ENCODE measurements at regions not wholly inside any gene's neighbourhood (a gene's known extent, or its start where the extent isn't known, plus 50 kb on each side); places are given as distances from the start of the nearest gene placed in this dataset.
"Not testable (repeated sequence)": the region's sequence is repeated elsewhere in the genome, so short reads cannot be mapped to it uniquely, and the experiment has no call there.

DNA sequence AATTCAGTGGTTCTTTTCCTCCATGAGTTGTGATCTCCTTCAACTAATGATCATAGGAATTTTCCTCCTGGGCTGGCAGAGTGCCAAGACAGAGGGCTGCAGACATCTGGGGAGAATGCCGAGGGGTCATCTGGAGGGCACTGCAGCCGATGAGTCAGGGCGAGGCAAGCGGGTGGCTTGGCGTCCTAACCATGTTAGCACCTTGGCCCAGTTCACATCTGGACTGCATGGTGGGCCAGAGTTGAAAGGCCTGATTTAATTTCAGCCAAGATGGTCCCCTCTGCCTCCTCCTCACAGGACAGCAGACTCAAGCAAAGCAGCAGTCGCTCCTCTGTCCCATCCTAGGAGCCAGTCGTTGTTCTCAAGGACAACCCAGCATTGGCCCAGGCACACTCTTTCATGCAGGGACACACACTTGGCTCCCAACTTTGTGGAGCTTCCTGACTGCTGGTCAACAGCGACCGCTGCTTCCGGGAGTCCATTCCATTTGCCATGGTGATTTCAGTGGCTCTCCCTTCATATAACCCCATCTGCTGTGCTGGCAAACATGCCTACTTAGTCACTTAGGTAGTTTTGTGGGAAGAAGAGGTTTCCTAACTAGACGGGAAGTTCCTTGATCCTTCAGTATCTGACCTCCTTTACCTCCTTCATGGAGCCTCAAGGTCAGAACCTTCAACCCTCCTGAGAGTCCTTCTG lies 161.8 kb downstream of the TTC8 start:
- WGBS = 87% methylated on average over 10 of the region's 11 CpGs
- Histone ChIP-seq H3K27me3 (ENCODE audit: insufficient read depth, low read length) (no peaks in the 10 kb centered on the region), H3K27ac (ENCODE audit: low read depth, low read length) (no peak overlapping the region)

DNA sequence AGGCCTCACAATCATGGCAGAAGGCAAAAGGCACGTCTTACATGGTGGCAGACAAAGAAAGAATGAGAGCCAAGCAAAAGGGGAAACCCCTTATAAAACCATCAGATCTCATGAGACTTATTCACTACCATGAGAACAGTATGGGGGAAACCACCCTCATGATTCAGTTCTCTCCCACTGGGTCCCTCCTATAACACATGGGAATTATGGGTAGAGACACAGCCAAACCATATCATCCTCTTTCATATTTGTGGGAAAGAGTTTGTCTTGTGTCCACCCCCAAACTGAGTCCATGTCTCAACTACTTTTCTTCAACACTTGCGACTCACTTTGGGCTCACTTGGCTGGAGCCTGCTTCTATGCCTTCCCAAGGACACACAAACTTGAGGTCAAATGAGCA lies 162.5 kb downstream of the TTC8 start:
- H3K4me3 ChIP-seq (ENCODE audit: low read length); H3K27me3 ChIP-seq (ENCODE audit: insufficient read depth, low read length); H3K36me3 ChIP-seq (ENCODE audit: insufficient read depth, low read length); H3K4me1 ChIP-seq (ENCODE audit: insufficient read depth, low read length); H3K9ac ChIP-seq (ENCODE audit: low read depth, low read length); H3K27ac ChIP-seq (ENCODE audit: low read depth, low read length); H3K9me3 ChIP-seq (ENCODE audit: insufficient read depth, low read depth, low read length): not testable (repeated sequence)
- WGBS = 93% methylated on average over 2 of the region's 2 CpGs

More for the DNA sequence above, 161.8 kb downstream of the TTC8 start:
- H3K36me3 ChIP-seq (ENCODE audit: insufficient read depth, low read length) = no peaks in the 10 kb centered on the region
- H3K4me1 ChIP-seq (ENCODE audit: insufficient read depth, low read length) = 0 out of 2 replicates have a peak, but pooled peaks cover 6% of the 10 kb centered on the region
- H3K9ac ChIP-seq (ENCODE audit: low read depth, low read length) = no peak overlapping the region
- no peaks in the 10 kb centered on the region for H3K9me3 ChIP-seq (ENCODE audit: insufficient read depth, low read depth, low read length)
- no peak overlapping the region for H3K4me3 ChIP-seq (ENCODE audit: low read length)

DNA sequence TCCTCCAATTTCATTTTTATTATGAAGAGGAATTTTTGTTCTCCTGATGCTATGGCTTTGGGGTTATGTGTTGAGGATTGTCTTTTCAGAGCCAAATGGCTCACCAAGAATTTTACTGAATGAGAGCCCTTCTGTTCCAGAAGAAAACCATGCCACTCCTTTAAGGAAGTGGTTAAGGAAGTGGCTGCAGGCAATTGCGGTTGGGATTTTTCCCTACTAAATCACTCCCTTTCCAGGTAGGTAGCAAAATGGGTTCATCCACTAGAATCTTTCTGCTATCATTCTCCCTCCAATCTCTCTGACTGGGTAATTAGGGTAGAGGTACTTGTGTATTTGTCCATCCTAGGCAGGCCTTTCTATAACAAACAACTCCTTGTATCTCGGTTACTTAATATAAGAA lies 163.1 kb downstream of the TTC8 start:
- no peaks in the 10 kb centered on the region for H3K9me3 ChIP-seq (ENCODE audit: insufficient read depth, low read depth, low read length)
- no peaks in the 10 kb centered on the region for H3K27me3 ChIP-seq (ENCODE audit: insufficient read depth, low read length)
- H3K36me3 ChIP-seq (ENCODE audit: insufficient read depth, low read length) = no peaks in the 10 kb centered on the region
- 0 out of 2 replicates have a peak, but pooled peaks cover 6% of the 10 kb centered on the region for H3K4me1 ChIP-seq (ENCODE audit: insufficient read depth, low read length)
- WGBS = 94% methylated on average over 2 of the region's 2 CpGs
- H3K27ac ChIP-seq (ENCODE audit: low read depth, low read length) = no peak overlapping the region
- H3K4me3 ChIP-seq (ENCODE audit: low read length) = no peak overlapping the region
- no peak overlapping the region for H3K9ac ChIP-seq (ENCODE audit: low read depth, low read length)

DNA sequence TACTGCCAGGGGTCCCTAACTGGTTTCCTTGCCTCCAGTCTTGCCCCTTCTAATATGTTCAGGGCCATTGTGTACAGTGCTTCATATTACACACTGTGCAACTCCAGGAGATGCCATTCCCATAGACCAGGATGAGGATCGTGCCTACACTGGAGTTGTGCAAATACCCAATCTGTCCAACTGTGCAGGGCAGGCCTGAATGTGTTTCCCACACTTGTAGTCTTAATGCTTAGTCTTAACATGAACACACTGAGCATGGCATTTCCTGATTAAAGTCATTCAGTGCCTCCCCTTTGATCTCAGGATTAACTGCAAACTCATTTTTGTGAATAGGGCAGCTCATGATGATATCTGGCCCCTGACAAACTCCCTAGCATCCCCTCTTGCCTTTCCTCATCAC lies 165.5 kb downstream of the TTC8 start:
- Histone ChIP-seq H3K9me3 (ENCODE audit: insufficient read depth, low read depth, low read length) (no peaks in the 10 kb centered on the region), H3K9ac (ENCODE audit: low read depth, low read length) (no peak overlapping the region), H3K27ac (ENCODE audit: low read depth, low read length) (no peak overlapping the region), H3K27me3 (ENCODE audit: insufficient read depth, low read length) (no peaks in the 10 kb centered on the region), H3K36me3 (ENCODE audit: insufficient read depth, low read length) (no peaks in the 10 kb centered on the region), H3K4me3 (ENCODE audit: low read length) (no peak overlapping the region), H3K4me1 (ENCODE audit: insufficient read depth, low read length) (no peaks in the 10 kb centered on the region)
- WGBS = 84% methylated on average over 1 of the region's 1 CpG

DNA sequence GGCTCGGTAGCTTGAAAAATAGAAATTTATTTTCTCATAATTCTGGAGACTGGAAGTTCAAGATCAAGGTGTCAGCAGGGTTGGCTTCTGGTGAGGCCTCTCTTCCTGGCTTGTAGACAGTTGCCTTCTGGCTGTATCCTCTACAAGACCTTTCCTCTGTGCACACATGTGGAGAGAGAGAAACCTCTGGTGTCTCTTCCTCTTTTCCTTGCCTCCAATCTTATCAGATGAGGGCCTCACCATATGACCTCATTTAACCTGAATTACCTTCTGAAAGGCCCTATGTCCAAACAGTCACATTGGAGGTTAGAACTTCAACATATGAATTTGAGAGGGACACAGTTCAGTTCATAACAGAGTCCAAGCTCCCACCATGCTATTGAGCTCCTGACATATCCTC lies 166.4 kb downstream of the TTC8 start:
- 86% methylated on average over 1 of the region's 1 CpG for WGBS
- Histone ChIP-seq H3K4me3 (ENCODE audit: low read length) (no peak overlapping the region), H3K27ac (ENCODE audit: low read depth, low read length) (no peak overlapping the region), H3K36me3 (ENCODE audit: insufficient read depth, low read length) (no peaks in the 10 kb centered on the region), H3K9me3 (ENCODE audit: insufficient read depth, low read depth, low read length) (no peaks in the 10 kb centered on the region), H3K4me1 (ENCODE audit: insufficient read depth, low read length) (no peaks in the 10 kb centered on the region), H3K9ac (ENCODE audit: low read depth, low read length) (no peak overlapping the region), H3K27me3 (ENCODE audit: insufficient read depth, low read length) (no peaks in the 10 kb centered on the region)

DNA sequence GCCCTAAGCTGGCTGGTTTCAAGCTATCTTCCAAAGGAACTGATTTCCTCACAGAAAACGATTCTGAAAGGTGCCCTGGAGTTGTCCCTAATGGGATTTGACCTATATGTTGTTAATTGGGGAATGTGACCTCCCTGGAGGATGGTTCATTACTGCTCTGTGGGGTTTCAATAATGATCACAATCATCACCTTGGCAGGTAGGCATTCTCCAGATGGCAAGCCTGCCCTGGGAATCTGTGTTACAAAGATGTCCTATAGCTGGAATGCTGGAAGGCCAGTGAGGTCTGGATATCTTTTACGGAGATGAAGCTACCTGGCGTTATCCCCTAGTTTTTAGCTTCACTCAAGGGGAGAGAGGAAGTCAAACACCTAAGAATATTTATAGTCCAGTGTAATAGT lies 167.6 kb downstream of the TTC8 start:
- no peak overlapping the region for H3K4me3 ChIP-seq (ENCODE audit: low read length)
- H3K27me3 ChIP-seq (ENCODE audit: insufficient read depth, low read length) = no peaks in the 10 kb centered on the region
- H3K36me3 ChIP-seq (ENCODE audit: insufficient read depth, low read length) = no peaks in the 10 kb centered on the region
- 81% methylated on average over 2 of the region's 3 CpGs for WGBS
- no peaks in the 10 kb centered on the region for H3K9me3 ChIP-seq (ENCODE audit: insufficient read depth, low read depth, low read length)
- no peaks in the 10 kb centered on the region for H3K4me1 ChIP-seq (ENCODE audit: insufficient read depth, low read length)
- H3K27ac ChIP-seq (ENCODE audit: low read depth, low read length) = no peak overlapping the region
- no peak overlapping the region for H3K9ac ChIP-seq (ENCODE audit: low read depth, low read length)

DNA sequence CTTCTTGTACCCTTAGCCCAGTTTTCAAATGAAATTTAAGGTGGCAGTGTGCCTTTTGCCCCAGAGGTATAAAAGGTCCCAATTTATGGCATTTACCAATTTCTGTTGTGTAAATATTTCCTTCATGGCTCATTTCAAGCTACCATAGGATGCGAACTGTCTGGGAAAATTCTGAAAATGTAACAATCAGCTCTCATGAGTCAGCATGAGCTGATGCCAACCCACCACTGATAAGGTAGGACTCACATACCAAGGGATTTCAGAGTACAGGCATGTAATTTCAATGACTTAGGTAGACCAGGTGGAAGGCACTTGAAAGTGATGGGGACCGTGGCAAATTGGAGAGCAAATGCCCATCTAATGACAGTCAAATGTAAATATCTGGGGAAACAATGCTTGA lies 169.5 kb downstream of the TTC8 start:
- H3K4me1 ChIP-seq (ENCODE audit: insufficient read depth, low read length) = no peaks in the 10 kb centered on the region
- 93% methylated on average over 2 of the region's 2 CpGs for WGBS

DNA sequence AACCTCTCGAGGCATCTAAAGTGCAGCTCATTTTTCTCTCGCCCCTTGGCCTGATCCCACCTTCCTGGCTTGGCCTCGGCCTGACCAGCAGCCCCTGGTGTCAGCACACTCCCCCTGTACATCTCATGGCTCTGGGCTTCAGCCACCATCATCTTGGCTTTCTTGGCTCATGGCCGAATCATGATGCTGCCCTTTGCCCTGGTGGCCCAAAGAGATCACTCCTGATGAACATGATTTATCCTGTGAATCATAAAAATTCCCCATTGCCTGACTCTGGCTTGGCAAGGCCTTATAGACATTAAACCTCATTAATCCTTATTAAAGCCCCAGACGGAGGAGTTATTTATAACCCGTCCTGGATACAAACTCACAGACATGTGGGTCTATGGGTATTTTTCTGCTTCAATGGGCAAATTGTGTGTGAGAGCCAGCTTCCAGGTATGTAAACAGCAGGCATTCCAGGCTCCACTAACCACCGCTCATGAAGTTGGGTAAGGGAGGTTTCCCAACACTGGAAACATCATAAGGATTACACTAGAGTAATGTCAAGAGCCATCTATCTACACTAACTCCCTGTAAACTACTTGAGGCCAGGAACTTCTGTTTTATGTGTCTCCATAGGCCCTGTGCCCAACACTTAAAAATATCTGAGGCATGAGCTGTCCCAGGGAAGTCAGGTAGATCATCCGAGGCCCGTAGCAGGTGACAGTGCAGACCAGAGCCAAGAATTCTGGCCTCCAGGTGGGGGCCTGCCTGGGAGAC lies 171.2 kb downstream of the TTC8 start:
- H3K9ac ChIP-seq (ENCODE audit: low read depth, low read length) = no peak overlapping the region
- no peaks in the 10 kb centered on the region for H3K27me3 ChIP-seq (ENCODE audit: insufficient read depth, low read length)
- WGBS = 90% methylated on average over 7 of the region's 9 CpGs
- H3K36me3 ChIP-seq (ENCODE audit: insufficient read depth, low read length) = no peaks in the 10 kb centered on the region
- no peak overlapping the region for H3K27ac ChIP-seq (ENCODE audit: low read depth, low read length)
- H3K4me1 ChIP-seq (ENCODE audit: insufficient read depth, low read length) = no peaks in the 10 kb centered on the region
- H3K4me3 ChIP-seq (ENCODE audit: low read length) = no peak overlapping the region
- H3K9me3 ChIP-seq (ENCODE audit: insufficient read depth, low read depth, low read length) = no peaks in the 10 kb centered on the region

More for the DNA sequence above, 169.5 kb downstream of the TTC8 start:
- Histone ChIP-seq H3K27me3 (ENCODE audit: insufficient read depth, low read length) (no peaks in the 10 kb centered on the region), H3K27ac (ENCODE audit: low read depth, low read length) (no peak overlapping the region), H3K9ac (ENCODE audit: low read depth, low read length) (no peak overlapping the region), H3K9me3 (ENCODE audit: insufficient read depth, low read depth, low read length) (no peaks in the 10 kb centered on the region), H3K4me3 (ENCODE audit: low read length) (no peak overlapping the region), H3K36me3 (ENCODE audit: insufficient read depth, low read length) (no peaks in the 10 kb centered on the region)

DNA sequence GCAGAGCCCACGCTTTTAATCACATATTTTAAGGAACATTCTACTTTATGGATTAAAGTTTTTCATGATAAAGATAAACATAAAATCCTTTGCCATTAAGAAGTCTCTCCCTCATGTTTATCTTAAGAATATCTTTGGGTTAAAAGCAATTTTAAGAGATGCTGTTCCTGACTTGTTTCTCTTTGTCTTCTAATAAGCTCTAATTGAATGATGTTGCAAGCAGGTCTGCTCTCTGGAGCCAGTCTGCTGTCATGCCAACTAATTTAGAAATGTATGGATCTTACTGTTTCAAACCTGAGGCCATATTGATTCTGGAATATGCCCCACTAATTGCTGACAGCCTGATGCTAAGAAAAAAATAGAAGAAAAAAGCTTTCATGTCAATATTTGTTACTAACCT lies 173.6 kb downstream of the TTC8 start:
- no peak overlapping the region for H3K27ac ChIP-seq (ENCODE audit: low read depth, low read length)
- no peaks in the 10 kb centered on the region for H3K9me3 ChIP-seq (ENCODE audit: insufficient read depth, low read depth, low read length)
- H3K36me3 ChIP-seq (ENCODE audit: insufficient read depth, low read length) = no peaks in the 10 kb centered on the region
- no CpG with 5 or more reads among the region's 1 CpG for WGBS
- H3K4me1 ChIP-seq (ENCODE audit: insufficient read depth, low read length) = no peaks in the 10 kb centered on the region
- no peak overlapping the region for H3K9ac ChIP-seq (ENCODE audit: low read depth, low read length)
- no peaks in the 10 kb centered on the region for H3K27me3 ChIP-seq (ENCODE audit: insufficient read depth, low read length)
- H3K4me3 ChIP-seq (ENCODE audit: low read length) = no peak overlapping the region

DNA sequence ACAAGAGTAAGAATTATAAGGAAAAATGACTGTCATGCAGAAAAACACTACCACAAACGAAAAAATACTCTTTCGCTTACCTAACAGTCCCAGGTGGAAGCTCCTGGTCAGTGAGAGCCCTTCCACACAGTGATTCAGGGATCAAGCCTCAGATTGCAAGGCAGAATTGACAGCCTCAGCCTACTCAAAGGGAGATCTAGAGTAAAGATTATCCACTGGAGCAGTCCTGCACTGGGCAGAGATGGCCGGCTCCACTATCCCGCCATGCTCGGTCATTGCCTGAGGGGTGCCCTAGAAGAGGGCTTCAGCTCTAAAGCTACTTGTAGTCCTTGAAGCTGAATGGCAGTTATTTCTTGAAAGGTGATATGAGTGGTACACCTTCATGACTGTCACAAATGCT lies 174.7 kb downstream of the TTC8 start:
- Histone ChIP-seq H3K4me3 (ENCODE audit: low read length) (no peak overlapping the region), H3K27me3 (ENCODE audit: insufficient read depth, low read length) (no peaks in the 10 kb centered on the region), H3K9ac (ENCODE audit: low read depth, low read length) (no peak overlapping the region), H3K27ac (ENCODE audit: low read depth, low read length) (no peak overlapping the region), H3K9me3 (ENCODE audit: insufficient read depth, low read depth, low read length) (no peaks in the 10 kb centered on the region), H3K4me1 (ENCODE audit: insufficient read depth, low read length) (no peaks in the 10 kb centered on the region), H3K36me3 (ENCODE audit: insufficient read depth, low read length) (no peaks in the 10 kb centered on the region)
- WGBS = 95% methylated on average over 5 of the region's 5 CpGs

DNA sequence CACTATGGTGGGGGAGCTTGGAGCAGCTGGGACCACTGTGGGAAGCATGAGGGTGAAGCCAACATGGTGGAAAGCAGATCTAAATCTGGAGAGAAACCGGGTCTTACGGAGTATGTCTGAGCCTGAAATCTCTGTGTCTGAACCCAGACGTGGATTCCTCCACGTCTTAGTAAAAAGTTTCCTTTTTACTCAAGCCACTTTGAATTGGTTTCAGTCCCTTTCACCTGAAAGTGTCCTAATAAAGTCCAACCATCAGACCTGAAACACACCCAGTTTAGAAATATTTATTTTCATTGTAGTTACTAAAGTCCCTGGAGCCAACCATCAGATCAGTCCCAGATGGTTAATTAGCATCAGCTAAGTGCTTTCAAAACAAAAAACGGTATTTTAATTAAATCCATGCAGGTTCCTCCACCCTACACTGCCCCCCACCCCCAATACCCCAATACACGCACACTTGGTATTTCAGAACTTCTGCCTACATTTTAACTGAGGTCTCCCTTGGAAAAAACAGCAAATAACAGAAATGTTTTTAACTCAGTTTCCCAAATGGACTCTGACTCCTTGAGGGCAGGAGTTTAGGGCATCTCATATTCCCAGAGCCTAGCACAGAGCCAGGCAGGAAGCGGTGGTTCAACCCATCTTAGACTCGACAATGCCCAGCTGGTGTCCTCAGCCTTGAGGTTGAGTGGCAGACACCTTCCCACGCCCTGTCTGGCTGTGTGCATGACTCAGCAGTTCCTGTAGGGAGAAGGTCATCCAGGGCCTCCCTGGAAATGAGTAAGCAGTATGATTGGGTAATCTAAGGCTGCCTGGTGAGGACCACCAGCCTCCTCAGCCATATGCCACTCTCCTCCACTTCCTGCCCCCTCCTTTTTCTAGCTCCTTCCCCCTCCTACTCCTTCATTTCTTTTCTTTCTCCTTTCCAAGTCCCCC lies 175.8 kb downstream of the TTC8 start:
- Histone ChIP-seq H3K9me3 (ENCODE audit: insufficient read depth, low read depth, low read length) (no peaks in the 10 kb centered on the region), H3K27ac (ENCODE audit: low read depth, low read length) (no peak overlapping the region), H3K9ac (ENCODE audit: low read depth, low read length) (no peak overlapping the region), H3K4me1 (ENCODE audit: insufficient read depth, low read length) (no peaks in the 10 kb centered on the region), H3K36me3 (ENCODE audit: insufficient read depth, low read length) (no peaks in the 10 kb centered on the region), H3K4me3 (ENCODE audit: low read length) (no peak overlapping the region), H3K27me3 (ENCODE audit: insufficient read depth, low read length) (no peaks in the 10 kb centered on the region)
- WGBS = 89% methylated on average over 9 of the region's 9 CpGs

Measured in HUES64 (cell line).